ENCODE measurements at regions not wholly inside any gene's neighbourhood (a gene's known extent, or its start where the extent isn't known, plus 50 kb on each side); places are given as distances from the start of the nearest gene placed in this dataset.

GRCh38 chr12:33253178-33253577, 186.4 kb downstream of the SYT10 start (continued):
- TF ChIP-seq HNRNPLL (IDR thresholded peaks at IDR 0.05; ENCODE audit: low read depth, low read length, poor library complexity, severe bottlenecking) (no peak), ETS2 (tag; IDR thresholded peaks at IDR 0.05; ENCODE audit: borderline replicate concordance, poor library complexity, severe bottlenecking) (no peak), CHD7 (IDR thresholded peaks at IDR 0.05; ENCODE audit: low read depth, low read length) (no peak), U2AF1 (optimal IDR thresholded peaks at IDR 0.05; ENCODE audit: low read depth, low read length) (no peak), SMARCA4 (IDR thresholded peaks at IDR 0.05) (no peak), STAT5A (IDR thresholded peaks at IDR 0.05; ENCODE audit: borderline replicate concordance, low read length) (no peak), NR4A1 (CRISPR knock-in tag; IDR thresholded peaks at IDR 0.05) (no peak), NR4A1 (tag; IDR thresholded peaks at IDR 0.05) (no peak)
- TF ChIP-seq, protein P1, sequence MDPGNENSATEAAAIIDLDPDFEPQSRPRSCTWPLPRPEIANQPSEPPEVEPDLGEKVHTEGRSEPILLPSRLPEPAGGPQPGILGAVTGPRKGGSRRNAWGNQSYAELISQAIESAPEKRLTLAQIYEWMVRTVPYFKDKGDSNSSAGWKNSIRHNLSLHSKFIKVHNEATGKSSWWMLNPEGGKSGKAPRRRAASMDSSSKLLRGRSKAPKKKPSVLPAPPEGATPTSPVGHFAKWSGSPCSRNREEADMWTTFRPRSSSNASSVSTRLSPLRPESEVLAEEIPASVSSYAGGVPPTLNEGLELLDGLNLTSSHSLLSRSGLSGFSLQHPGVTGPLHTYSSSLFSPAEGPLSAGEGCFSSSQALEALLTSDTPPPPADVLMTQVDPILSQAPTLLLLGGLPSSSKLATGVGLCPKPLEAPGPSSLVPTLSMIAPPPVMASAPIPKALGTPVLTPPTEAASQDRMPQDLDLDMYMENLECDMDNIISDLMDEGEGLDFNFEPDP (CRISPR knock-in tag; IDR thresholded peaks at IDR 0.05) = no peak

All from K562 (cell line).